ENCODE measurements at regions not wholly inside any gene's neighbourhood (a gene's known extent, or its start where the extent isn't known, plus 50 kb on each side); places are given as distances from the start of the nearest gene placed in this dataset.

DNA sequence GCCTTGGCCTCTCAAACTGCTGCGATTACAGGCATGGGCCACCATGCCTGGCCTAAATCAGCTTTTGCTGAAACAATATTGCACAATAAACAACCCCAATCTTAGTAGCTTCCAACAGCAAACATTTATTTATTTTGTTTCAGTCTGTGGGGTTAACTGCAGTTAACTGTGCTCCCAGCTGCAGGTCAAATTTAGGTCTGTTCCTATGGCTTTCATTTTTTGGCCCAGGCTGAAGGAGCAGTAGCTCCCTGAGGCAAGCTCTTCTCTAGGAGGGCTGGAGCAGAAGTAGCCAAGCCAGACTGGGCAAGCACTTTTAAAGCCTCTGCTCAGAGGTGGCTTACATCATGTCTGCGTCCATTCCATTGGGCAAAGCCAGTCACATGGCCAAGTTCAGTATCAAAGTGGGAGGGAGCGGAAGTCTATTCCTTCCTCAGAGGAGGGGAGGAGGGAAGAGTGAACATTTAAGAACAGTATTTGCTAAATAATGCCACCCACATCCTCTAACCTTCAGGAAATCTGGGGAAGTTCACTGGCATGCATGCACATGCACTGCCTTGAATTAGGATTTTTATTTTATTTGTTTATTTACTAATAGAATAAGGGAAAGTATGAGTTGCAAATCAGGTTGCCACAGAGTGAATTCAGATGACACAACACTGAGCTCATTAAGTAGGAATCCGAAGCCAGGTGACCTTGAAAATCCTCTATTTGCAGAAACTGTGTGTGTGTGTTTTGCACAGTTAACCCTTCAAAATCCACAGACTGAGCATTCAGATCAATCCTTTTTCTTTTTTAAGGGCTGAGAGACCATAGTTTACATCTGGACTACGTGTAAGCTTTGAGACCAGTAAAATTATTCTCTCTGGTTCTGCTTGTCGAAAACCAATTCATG is 122.0 kb upstream of the SEL1L start:
- no peak for TF ChIP-seq CTCF (conservative IDR thresholded peaks at IDR 0.05; ENCODE audit: low read depth in 2 of 2)
- no peak for TF ChIP-seq REST (IDR thresholded peaks at IDR 0.05; ENCODE audit: unreplicated experiment)

All from GM23338 (cell line).